ENCODE measurements at regions not wholly inside any gene's neighbourhood (a gene's known extent, or its start where the extent isn't known, plus 50 kb on each side); places are given as distances from the start of the nearest gene placed in this dataset.

DNA sequence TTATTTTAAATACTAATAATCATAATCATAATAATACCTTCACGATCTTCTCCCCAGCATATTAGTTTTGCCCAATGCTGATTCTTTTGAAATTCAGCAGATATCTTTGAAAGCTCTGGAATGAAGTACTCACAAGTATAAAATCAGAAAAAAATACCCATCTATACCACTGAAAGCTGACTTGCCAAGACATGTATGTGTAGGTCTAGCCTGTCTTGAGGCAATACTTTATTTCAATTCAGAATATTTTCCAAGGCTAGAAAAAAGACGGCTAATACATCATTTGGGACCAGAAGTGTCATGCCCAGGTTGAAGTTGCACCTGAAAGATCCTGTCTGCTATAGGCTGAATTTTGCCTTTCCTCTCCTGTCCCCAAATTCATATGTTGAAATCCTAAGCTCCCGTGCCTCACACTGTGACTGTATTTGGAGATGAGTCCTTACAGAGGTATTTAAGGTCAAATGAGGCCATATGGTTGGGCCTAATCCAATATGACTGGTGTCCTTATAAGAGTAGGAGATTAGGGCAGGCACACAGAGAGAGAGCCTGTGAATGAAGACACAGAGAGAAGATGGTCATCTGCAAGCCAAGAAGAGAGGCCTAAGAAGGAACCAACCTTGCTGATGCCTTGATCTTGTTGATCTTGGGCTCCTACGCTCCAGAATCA lies 255.9 kb upstream of the CMC1 start:
- Histone ChIP-seq H3K36me3 (replicated peaks; ENCODE audit: insufficient read depth, low read depth) (no peaks in the 10 kb centered on the region), H3K4me1 (ENCODE audit: insufficient read depth) (no peaks in the 10 kb centered on the region), H3K9me2 (replicated peaks; ENCODE audit: insufficient read depth) (no peaks in the 10 kb centered on the region), H3K27ac (no peak overlapping the region), H3K9me3 (ENCODE audit: low read depth) (no peaks in the 10 kb centered on the region), H2AFZ (no peak overlapping the region), H3K4me2 (no peak overlapping the region), H4K20me1 (ENCODE audit: insufficient read depth, poor library complexity, severe bottlenecking) (no peaks in the 10 kb centered on the region), H3K4me3 (no peak overlapping the region), H3K79me2 (no peaks in the 10 kb centered on the region), H3K27me3 (no peaks in the 10 kb centered on the region)
- TF ChIP-seq EZH2 (IDR thresholded peaks at IDR 0.05; ENCODE audit: borderline replicate concordance) = no peak
- TF ChIP-seq, protein P1, sequence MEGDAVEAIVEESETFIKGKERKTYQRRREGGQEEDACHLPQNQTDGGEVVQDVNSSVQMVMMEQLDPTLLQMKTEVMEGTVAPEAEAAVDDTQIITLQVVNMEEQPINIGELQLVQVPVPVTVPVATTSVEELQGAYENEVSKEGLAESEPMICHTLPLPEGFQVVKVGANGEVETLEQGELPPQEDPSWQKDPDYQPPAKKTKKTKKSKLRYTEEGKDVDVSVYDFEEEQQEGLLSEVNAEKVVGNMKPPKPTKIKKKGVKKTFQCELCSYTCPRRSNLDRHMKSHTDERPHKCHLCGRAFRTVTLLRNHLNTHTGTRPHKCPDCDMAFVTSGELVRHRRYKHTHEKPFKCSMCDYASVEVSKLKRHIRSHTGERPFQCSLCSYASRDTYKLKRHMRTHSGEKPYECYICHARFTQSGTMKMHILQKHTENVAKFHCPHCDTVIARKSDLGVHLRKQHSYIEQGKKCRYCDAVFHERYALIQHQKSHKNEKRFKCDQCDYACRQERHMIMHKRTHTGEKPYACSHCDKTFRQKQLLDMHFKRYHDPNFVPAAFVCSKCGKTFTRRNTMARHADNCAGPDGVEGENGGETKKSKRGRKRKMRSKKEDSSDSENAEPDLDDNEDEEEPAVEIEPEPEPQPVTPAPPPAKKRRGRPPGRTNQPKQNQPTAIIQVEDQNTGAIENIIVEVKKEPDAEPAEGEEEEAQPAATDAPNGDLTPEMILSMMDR (IDR thresholded peaks at IDR 0.05; ENCODE audit: poor library complexity) = no peak
- TF ChIP-seq EZH2phosphoT487 (IDR thresholded peaks at IDR 0.05; ENCODE audit: low read depth, severe bottlenecking, unreplicated experiment) = no peak
- DNase-seq (ENCODE audit: low spot score) = no peak
- WGBS (ENCODE audit: low lambda C conversion rate, missing lambda C conversion rate) = 90% methylated on average over 4 of the region's 4 CpGs

DNA sequence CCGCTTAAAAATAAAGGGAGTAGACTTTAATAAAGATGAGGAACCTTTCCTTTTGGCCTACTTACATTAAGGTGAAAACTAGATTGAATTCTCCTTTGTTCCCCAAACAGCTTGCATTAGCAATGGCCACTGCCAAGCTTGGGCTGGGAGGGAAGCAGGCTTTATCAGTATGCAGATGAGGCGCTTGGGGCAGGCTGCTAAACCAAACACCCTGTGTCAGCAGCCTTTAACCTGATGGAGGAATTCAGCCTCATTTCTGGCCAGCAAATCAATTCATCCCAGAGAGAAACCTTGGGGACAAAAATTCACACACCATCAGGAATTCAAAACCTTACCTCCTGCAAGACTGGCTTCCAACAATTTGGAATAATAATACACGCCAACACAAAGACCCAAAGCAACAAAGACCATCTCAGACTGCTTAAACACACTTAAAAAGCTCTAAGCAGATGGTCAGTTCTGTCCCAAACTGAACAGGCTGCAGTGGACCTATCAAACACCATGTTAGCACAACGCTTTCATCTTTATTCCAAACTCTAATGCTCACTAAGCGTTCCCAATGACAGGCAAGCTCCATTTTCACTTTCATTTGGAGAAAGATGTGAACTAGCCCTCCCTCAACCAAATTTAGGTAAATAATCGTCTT lies 255.1 kb upstream of the CMC1 start:
- no peaks in the 10 kb centered on the region for H3K9me2 ChIP-seq (replicated peaks; ENCODE audit: insufficient read depth)
- no peak overlapping the region for H2AFZ ChIP-seq
- TF ChIP-seq EZH2 (IDR thresholded peaks at IDR 0.05; ENCODE audit: borderline replicate concordance) (no peak), EZH2phosphoT487 (IDR thresholded peaks at IDR 0.05; ENCODE audit: low read depth, severe bottlenecking, unreplicated experiment) (no peak)
- TF ChIP-seq, protein P1 (IDR thresholded peaks at IDR 0.05; ENCODE audit: poor library complexity) = no peak
- no peaks in the 10 kb centered on the region for H3K36me3 ChIP-seq (replicated peaks; ENCODE audit: insufficient read depth, low read depth)
- no peaks in the 10 kb centered on the region for H3K4me1 ChIP-seq (ENCODE audit: insufficient read depth)
- no peaks in the 10 kb centered on the region for H4K20me1 ChIP-seq (ENCODE audit: insufficient read depth, poor library complexity, severe bottlenecking)
- no peaks in the 10 kb centered on the region for H3K27me3 ChIP-seq
- no peak overlapping the region for H3K4me3 ChIP-seq
- H3K9me3 ChIP-seq (ENCODE audit: low read depth) = no peaks in the 10 kb centered on the region
- no peak overlapping the region for H3K4me2 ChIP-seq
- 83% methylated on average over 6 of the region's 6 CpGs for WGBS (ENCODE audit: low lambda C conversion rate, missing lambda C conversion rate)
- DNase-seq (ENCODE audit: low spot score) = no peak
- no peaks in the 10 kb centered on the region for H3K79me2 ChIP-seq
- no peak overlapping the region for H3K27ac ChIP-seq

DNA sequence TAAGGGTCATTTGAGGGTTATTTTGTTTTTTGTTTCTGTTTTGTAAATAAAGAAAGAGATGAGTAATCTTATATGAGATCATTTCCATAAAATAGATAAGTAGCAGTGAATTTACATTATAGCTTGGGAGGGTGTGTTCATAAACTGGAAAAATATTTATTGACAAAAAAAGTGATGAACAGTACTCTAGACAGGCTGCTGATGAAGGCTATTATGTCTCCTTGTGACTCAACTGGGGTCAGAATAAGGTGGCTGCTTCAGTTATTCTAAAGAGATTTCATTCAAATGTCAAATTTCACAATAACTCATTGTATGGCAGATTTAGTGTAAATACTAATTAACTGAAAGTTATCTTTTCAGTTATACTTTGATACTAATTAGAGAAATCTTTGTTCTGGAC lies 251.1 kb upstream of the CMC1 start:
- H3K4me1 ChIP-seq (ENCODE audit: insufficient read depth) = no peaks in the 10 kb centered on the region
- H3K4me3 ChIP-seq = no peak overlapping the region
- no peak overlapping the region for H3K4me2 ChIP-seq
- H3K27ac ChIP-seq = no peak overlapping the region
- no peaks in the 10 kb centered on the region for H3K27me3 ChIP-seq
- no peaks in the 10 kb centered on the region for H3K79me2 ChIP-seq
- H4K20me1 ChIP-seq (ENCODE audit: insufficient read depth, poor library complexity, severe bottlenecking) = no peaks in the 10 kb centered on the region
- H3K36me3 ChIP-seq (replicated peaks; ENCODE audit: insufficient read depth, low read depth) = no peaks in the 10 kb centered on the region
- no peaks in the 10 kb centered on the region for H3K9me2 ChIP-seq (replicated peaks; ENCODE audit: insufficient read depth)
- TF ChIP-seq EZH2 (IDR thresholded peaks at IDR 0.05; ENCODE audit: borderline replicate concordance) (no peak), EZH2phosphoT487 (IDR thresholded peaks at IDR 0.05; ENCODE audit: low read depth, severe bottlenecking, unreplicated experiment) (no peak)
- TF ChIP-seq, protein P1 (IDR thresholded peaks at IDR 0.05; ENCODE audit: poor library complexity) = no peak
- no peaks in the 10 kb centered on the region for H3K9me3 ChIP-seq (ENCODE audit: low read depth)
- H2AFZ ChIP-seq = no peak overlapping the region
- DNase-seq (ENCODE audit: low spot score) = no peak

Data from hepatocyte (in vitro differentiated cells).